ENCODE measurements at regions not wholly inside any gene's neighbourhood (a gene's known extent, or its start where the extent isn't known, plus 50 kb on each side); places are given as distances from the start of the nearest gene placed in this dataset.

- TF ChIP-seq, protein P1, sequence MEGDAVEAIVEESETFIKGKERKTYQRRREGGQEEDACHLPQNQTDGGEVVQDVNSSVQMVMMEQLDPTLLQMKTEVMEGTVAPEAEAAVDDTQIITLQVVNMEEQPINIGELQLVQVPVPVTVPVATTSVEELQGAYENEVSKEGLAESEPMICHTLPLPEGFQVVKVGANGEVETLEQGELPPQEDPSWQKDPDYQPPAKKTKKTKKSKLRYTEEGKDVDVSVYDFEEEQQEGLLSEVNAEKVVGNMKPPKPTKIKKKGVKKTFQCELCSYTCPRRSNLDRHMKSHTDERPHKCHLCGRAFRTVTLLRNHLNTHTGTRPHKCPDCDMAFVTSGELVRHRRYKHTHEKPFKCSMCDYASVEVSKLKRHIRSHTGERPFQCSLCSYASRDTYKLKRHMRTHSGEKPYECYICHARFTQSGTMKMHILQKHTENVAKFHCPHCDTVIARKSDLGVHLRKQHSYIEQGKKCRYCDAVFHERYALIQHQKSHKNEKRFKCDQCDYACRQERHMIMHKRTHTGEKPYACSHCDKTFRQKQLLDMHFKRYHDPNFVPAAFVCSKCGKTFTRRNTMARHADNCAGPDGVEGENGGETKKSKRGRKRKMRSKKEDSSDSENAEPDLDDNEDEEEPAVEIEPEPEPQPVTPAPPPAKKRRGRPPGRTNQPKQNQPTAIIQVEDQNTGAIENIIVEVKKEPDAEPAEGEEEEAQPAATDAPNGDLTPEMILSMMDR (IDR thresholded peaks at IDR 0.05), result no peak
- TF ChIP-seq POLR2A (IDR thresholded peaks at IDR 0.05), result no peak
Measured at GRCh38 chr10:128373071-128373749, 247.0 kb upstream of the MKI67 start.

Measured in lower leg skin (tissue), 3 donors.